ENCODE measurements at regions not wholly inside any gene's neighbourhood (a gene's known extent, or its start where the extent isn't known, plus 50 kb on each side); places are given as distances from the start of the nearest gene placed in this dataset.
"Not testable (repeated sequence)": the region's sequence is repeated elsewhere in the genome, so short reads cannot be mapped to it uniquely, and the experiment has no call there.

DNA sequence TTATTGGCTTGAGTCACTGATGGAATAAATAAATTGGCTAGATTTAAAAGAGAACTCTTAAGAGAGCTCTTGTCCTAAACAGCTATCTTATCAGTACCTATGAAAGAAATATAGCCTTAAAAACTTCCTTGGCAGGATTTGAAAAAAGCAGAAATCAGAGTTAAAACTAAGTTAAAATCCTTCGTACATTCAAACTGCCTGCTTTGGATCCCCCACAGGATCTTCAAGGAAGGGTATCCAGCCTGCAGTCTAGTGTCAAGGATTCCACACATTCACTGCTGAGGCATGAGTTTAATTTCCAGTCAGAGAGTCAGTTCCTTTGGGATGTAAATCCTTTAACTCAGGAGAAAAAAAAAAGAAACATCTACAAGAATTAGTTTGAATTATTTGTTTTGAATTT is 242.9 kb upstream of the UBASH3B start:
- Histone ChIP-seq H3K27me3 (no peaks in the 10 kb centered on the region), H3K4me3 (no peak overlapping the region), H3K9me3 (peaks cover 0 to 26% (median 0%) of the 10 kb centered on the region in 3 donors), H3K27ac (no peak overlapping the region), H3K36me3 (no peaks in the 10 kb centered on the region), H3K4me1 (no peaks in the 10 kb centered on the region)
- WGBS, 2 donors (ENCODE audit: low coverage in 1 of 2), result 41 to 67% methylated on average over 1 of the region's 1 CpG
- ATAC-seq, result no peak
- TF ChIP-seq POLR2A (IDR thresholded peaks at IDR 0.05), result no peak
- no peak for TF ChIP-seq EP300 (IDR thresholded peaks at IDR 0.05)
- no peak for TF ChIP-seq POLR2AphosphoS5 (IDR thresholded peaks at IDR 0.05)
- TF ChIP-seq, protein P1, sequence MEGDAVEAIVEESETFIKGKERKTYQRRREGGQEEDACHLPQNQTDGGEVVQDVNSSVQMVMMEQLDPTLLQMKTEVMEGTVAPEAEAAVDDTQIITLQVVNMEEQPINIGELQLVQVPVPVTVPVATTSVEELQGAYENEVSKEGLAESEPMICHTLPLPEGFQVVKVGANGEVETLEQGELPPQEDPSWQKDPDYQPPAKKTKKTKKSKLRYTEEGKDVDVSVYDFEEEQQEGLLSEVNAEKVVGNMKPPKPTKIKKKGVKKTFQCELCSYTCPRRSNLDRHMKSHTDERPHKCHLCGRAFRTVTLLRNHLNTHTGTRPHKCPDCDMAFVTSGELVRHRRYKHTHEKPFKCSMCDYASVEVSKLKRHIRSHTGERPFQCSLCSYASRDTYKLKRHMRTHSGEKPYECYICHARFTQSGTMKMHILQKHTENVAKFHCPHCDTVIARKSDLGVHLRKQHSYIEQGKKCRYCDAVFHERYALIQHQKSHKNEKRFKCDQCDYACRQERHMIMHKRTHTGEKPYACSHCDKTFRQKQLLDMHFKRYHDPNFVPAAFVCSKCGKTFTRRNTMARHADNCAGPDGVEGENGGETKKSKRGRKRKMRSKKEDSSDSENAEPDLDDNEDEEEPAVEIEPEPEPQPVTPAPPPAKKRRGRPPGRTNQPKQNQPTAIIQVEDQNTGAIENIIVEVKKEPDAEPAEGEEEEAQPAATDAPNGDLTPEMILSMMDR (IDR thresholded peaks at IDR 0.05), result no peak

DNA sequence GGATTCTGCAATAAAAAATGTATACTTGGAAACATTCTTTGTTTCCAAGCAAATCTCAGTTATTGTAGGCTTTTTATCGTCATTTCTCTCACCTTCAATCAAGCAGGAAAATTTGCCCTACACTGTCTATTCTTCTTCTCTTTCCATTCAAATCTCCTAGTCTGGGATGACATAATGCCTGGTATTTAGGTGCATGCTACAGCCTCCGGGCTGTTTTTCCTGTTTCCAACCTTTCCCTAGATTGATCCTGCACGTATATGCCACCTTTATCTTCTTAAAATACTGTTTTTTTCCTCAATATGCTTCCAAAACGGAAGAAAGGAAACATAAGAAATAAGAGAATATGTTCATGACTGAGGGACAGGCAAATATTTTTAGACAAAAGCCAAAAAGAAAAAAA is 249.1 kb upstream of the UBASH3B start:
- no peaks in the 10 kb centered on the region for H3K27me3 ChIP-seq
- no peaks in the 10 kb centered on the region for H3K4me1 ChIP-seq
- H3K4me3 ChIP-seq, result no peak overlapping the region
- no peaks in the 10 kb centered on the region for H3K9me3 ChIP-seq
- WGBS, 2 donors (ENCODE audit: low coverage in 1 of 2), result 87 to 95% methylated on average over 4 of the region's 4 CpGs
- H3K27ac ChIP-seq, result no peak overlapping the region
- no peak for TF ChIP-seq POLR2A (IDR thresholded peaks at IDR 0.05)
- TF ChIP-seq, protein P1 (IDR thresholded peaks at IDR 0.05), result no peak
- no peak for TF ChIP-seq POLR2AphosphoS5 (IDR thresholded peaks at IDR 0.05)
- no peak for TF ChIP-seq EP300 (IDR thresholded peaks at IDR 0.05)
- H3K36me3 ChIP-seq, result no peaks in the 10 kb centered on the region
- ATAC-seq, result no peak

DNA sequence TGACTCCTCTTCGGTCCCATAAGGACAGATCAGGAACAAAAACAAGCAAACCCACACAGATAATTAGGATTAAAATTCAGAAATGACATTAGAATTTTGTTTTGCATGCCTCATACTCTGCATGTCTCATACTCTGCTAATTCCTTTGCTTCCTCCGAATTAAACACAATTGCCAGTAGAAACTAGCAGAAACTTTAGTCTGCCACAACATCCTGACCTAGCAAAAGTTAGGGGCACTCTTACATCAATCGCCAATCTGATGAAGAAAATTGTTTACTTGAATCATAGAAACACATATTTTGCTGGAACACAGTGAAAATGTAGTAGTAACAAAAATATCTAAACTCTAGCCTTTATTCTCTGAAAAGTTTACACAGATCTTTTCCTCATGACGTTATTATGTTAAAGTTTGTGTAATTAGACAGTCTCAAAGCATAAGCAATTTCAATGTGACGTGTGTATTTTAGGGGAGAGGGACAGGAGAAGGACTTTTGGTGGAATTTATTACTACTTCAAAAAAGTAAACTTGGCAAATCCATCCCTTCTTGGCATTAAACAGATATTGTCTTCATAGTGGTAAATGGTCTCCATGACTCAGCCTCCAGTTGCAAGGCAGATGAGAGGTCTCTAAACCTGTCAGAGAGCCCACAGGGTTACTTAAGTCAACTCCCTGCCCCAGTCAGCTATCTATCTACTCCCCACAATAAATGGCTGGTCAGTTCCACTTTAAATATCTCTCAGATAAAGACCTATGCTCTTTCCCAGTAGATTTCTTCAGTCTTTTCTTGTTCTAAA is 249.8 kb upstream of the UBASH3B start:
- WGBS, 2 donors (ENCODE audit: low coverage in 1 of 2), result 40 to 49% methylated on average over 5 of the region's 5 CpGs
- TF ChIP-seq, protein P1 (IDR thresholded peaks at IDR 0.05), result no peak
- TF ChIP-seq EP300 (IDR thresholded peaks at IDR 0.05) (no peak), POLR2AphosphoS5 (IDR thresholded peaks at IDR 0.05) (no peak), POLR2A (IDR thresholded peaks at IDR 0.05) (no peak)
- H3K27ac ChIP-seq, result no peak overlapping the region
- no peak overlapping the region for H3K4me3 ChIP-seq
- no peaks in the 10 kb centered on the region for H3K9me3 ChIP-seq
- no peak for ATAC-seq
- no peaks in the 10 kb centered on the region for H3K4me1 ChIP-seq
- no peaks in the 10 kb centered on the region for H3K27me3 ChIP-seq
- H3K36me3 ChIP-seq, result no peaks in the 10 kb centered on the region

DNA sequence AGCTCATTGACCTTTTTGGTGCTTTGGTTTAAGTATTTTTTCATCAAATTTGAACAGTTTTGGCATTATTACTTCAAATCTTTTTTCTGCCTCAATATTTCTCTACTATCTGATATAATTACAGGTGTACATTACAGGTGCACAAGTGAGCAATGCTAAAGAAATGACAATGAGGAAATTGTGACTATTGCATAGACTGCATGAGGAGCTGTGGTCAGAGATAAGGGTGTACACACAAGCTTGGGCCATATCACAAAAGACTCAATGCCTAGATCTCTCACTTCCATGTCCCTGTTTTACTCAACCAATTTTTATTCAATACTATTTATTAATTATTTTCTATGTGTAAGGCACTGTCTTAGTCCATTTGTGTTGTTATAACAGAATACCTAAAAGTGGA is 251.0 kb upstream of the UBASH3B start:
- Histone ChIP-seq H3K36me3 (no peaks in the 10 kb centered on the region), H3K4me1 (no peaks in the 10 kb centered on the region), H3K27ac (no peak overlapping the region), H3K9me3 (no peaks in the 10 kb centered on the region), H3K27me3 (no peaks in the 10 kb centered on the region), H3K4me3 (no peak overlapping the region)
- no peak for ATAC-seq
- TF ChIP-seq EP300 (IDR thresholded peaks at IDR 0.05) (no peak), POLR2AphosphoS5 (IDR thresholded peaks at IDR 0.05) (no peak), POLR2A (IDR thresholded peaks at IDR 0.05) (no peak)
- TF ChIP-seq, protein P1 (IDR thresholded peaks at IDR 0.05), result no peak

DNA sequence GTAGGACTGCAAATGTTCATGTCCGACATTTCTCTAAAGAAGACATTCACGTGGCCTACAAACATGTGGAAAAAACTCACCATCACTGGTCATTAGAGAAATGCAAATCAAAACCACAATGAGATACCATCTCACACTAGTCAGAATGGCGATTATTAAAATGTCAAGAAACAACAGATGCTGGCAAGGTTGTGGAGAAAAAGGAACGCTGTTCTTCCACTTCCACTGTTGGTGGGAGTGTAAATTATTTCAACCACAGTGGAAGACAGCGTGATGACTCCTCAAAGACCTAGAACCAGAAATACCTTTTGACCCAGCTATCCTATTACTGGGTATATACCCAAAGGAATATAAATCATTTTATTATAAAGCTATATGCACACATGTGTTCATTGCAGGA is 253.9 kb upstream of the UBASH3B start:
- 73 to 95% methylated on average over 5 of the region's 5 CpGs for WGBS, 2 donors (ENCODE audit: low coverage in 1 of 2)
- H3K27ac ChIP-seq, ATAC-seq, H3K4me3 ChIP-seq, H3K4me1 ChIP-seq, H3K9me3 ChIP-seq, H3K36me3 ChIP-seq, H3K27me3 ChIP-seq: not testable (repeated sequence)
